Activated T-helper 17 cell treated with anti-CD3 and anti-CD28 coated beads, Interleukin-2, amount 50 U/mL, for 72 hours (primary cell): ENCODE measurements at regions not wholly inside any gene's neighbourhood (a gene's known extent, or its start where the extent isn't known, plus 50 kb on each side); places are given as distances from the start of the nearest gene placed in this dataset.

Experiments
- ATAC-seq: fragments of 150-1000 bp; cut with Tn5 transposase; replicated peaks from 2 replicates; pipeline ENCODE4 v1.10.0; 2021; ENCODE audit warnings: mild to moderate bottlenecking, moderate library complexity
- H3K27ac Mint-ChIP-seq: one replicate; pipeline ENCODE4 v1.8.0; 2022; ENCODE audit warnings: mixed read lengths
- H3K27me3 Mint-ChIP-seq: one replicate; pipeline ENCODE4 v1.8.0; 2022; ENCODE audit warnings: mixed read lengths
- H3K36me3 Mint-ChIP-seq: one replicate; pipeline ENCODE4 v1.8.0; 2022; ENCODE audit warnings: low read depth, mild to moderate bottlenecking, mixed read lengths
- H3K4me1 Mint-ChIP-seq: one replicate; pipeline ENCODE4 v1.8.0; 2022; ENCODE audit warnings: mixed read lengths
- H3K4me3 Mint-ChIP-seq: one replicate; pipeline ENCODE4 v1.8.0; 2022; ENCODE audit warnings: mild to moderate bottlenecking, mixed read lengths
- H3K9me3 Mint-ChIP-seq: one replicate; pipeline ENCODE4 v1.8.0; 2022; ENCODE audit warnings: mixed read lengths

GRCh38 chr4:33013282-33013681 lies 2293.1 kb downstream of the PCDH7 start:
- Mint-ChIP-seq H3K4me3 (no peak overlapping the region), H3K4me1 (no peaks in the 10 kb centered on the region), H3K9me3 (peaks cover 11% of the 10 kb centered on the region), H3K27ac (no peak overlapping the region), H3K36me3 (no peaks in the 10 kb centered on the region), H3K27me3 (no peaks in the 10 kb centered on the region)
- no peak for ATAC-seq

GRCh38 chr4:33025236-33025635 lies 2305.1 kb downstream of the PCDH7 start:
- no peak for ATAC-seq
- no peak overlapping the region for H3K27ac Mint-ChIP-seq
- no peaks in the 10 kb centered on the region for H3K27me3 Mint-ChIP-seq
- no peak overlapping the region for H3K4me3 Mint-ChIP-seq
- no peaks in the 10 kb centered on the region for H3K4me1 Mint-ChIP-seq
- H3K9me3 Mint-ChIP-seq = peaks cover 3% of the 10 kb centered on the region
- no peaks in the 10 kb centered on the region for H3K36me3 Mint-ChIP-seq

GRCh38 chr4:33029976-33030375 lies 2309.8 kb downstream of the PCDH7 start:
- no peaks in the 10 kb centered on the region for H3K36me3 Mint-ChIP-seq
- ATAC-seq = no peak
- no peaks in the 10 kb centered on the region for H3K27me3 Mint-ChIP-seq
- no peak overlapping the region for H3K4me3 Mint-ChIP-seq
- H3K4me1 Mint-ChIP-seq = no peaks in the 10 kb centered on the region
- H3K27ac Mint-ChIP-seq = no peak overlapping the region
- peaks cover 6% of the 10 kb centered on the region for H3K9me3 Mint-ChIP-seq

DNA sequence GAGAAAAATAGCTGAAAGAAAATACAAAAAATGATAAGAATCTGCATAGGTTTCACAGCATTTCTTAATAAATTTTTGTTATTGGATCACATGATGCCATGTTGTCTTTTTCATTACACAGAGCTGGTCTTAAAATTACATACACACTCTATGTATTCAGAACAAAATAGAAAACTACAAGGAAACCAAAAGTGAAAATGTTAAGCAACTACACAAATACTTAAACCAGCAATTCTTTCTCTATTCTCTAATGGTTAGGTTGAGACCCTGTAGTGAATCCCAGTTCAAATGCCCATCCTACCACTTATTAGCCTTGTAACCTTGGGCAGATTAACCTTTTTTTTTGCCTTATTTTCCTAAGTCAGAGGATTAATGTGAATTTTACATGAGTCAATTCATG lies 2311.2 kb downstream of the PCDH7 start:
- Mint-ChIP-seq H3K36me3 (no peaks in the 10 kb centered on the region), H3K27ac (no peak overlapping the region), H3K4me3 (no peak overlapping the region), H3K9me3 (peaks cover 6% of the 10 kb centered on the region), H3K4me1 (no peaks in the 10 kb centered on the region), H3K27me3 (no peaks in the 10 kb centered on the region)
- no peak for ATAC-seq

GRCh38 chr4:33037464-33037863 lies 2317.3 kb downstream of the PCDH7 start:
- Mint-ChIP-seq H3K27me3 (no peaks in the 10 kb centered on the region), H3K36me3 (no peaks in the 10 kb centered on the region), H3K9me3 (peaks cover 8% of the 10 kb centered on the region), H3K27ac (no peak overlapping the region), H3K4me1 (no peaks in the 10 kb centered on the region), H3K4me3 (no peak overlapping the region)
- ATAC-seq = no peak

DNA sequence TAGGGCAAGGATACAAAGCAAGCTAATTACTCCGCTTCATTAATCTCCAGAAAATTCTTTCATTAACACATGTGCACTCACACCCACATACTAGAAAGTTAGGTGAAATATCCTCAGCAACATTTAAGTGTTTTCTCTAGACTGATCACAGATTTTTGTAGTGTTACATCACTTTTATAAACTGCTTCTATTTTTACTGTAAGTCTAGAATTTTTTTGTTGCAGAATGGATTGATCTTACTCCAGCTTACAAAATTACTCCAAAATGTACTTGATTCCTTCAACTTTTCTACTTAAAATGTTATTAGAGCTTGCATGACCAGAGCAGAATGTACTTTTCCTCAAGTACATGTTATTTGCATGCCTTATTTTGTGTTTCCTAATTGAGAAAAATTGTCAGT lies 2325.2 kb downstream of the PCDH7 start:
- H3K27ac Mint-ChIP-seq = no peak overlapping the region
- no peaks in the 10 kb centered on the region for H3K4me1 Mint-ChIP-seq
- no peak for ATAC-seq
- no peaks in the 10 kb centered on the region for H3K9me3 Mint-ChIP-seq
- H3K27me3 Mint-ChIP-seq = no peaks in the 10 kb centered on the region
- no peaks in the 10 kb centered on the region for H3K36me3 Mint-ChIP-seq
- no peak overlapping the region for H3K4me3 Mint-ChIP-seq

- Mint-ChIP-seq H3K27ac (no peak overlapping the region), H3K27me3 (no peaks in the 10 kb centered on the region), H3K36me3 (no peaks in the 10 kb centered on the region), H3K9me3 (peaks cover 14% of the 10 kb centered on the region), H3K4me1 (no peaks in the 10 kb centered on the region), H3K4me3 (no peak overlapping the region)
- no peak for ATAC-seq
These were observed 2332.1 kb downstream of the PCDH7 start for GRCh38 chr4:33052241-33052640.

DNA sequence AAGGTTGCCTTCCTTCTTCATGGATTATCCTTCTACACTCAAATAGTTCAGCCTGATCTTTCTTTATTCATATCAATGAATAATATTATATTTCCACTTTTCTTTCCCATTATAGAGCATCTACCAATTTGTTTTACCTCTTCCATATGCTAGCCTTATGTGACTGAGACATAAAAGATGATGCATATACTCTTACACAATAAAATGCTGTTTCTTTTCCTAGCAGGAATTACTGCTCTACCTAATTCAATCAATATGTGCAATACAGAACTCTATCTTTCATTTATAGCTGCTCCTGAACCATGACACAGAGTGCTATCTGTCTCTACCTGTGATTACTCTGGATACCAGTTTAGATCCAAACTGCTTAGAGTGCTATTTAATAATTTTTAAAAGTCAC lies 2334.0 kb downstream of the PCDH7 start:
- Mint-ChIP-seq H3K36me3 (no peaks in the 10 kb centered on the region), H3K4me1 (no peaks in the 10 kb centered on the region), H3K4me3 (no peak overlapping the region), H3K27me3 (no peaks in the 10 kb centered on the region), H3K27ac (no peak overlapping the region), H3K9me3 (peaks cover 18% of the 10 kb centered on the region)
- no peak for ATAC-seq

GRCh38 chr4:33054656-33055196 lies 2334.6 kb downstream of the PCDH7 start:
- Mint-ChIP-seq H3K27ac (no peak overlapping the region), H3K4me1 (no peaks in the 10 kb centered on the region), H3K36me3 (no peaks in the 10 kb centered on the region), H3K27me3 (no peaks in the 10 kb centered on the region), H3K4me3 (no peak overlapping the region), H3K9me3 (peaks cover 18% of the 10 kb centered on the region)
- no peak for ATAC-seq

- no peak for ATAC-seq
- Mint-ChIP-seq H3K4me1 (no peaks in the 10 kb centered on the region), H3K27ac (no peak overlapping the region), H3K36me3 (no peaks in the 10 kb centered on the region), H3K4me3 (no peak overlapping the region), H3K9me3 (peaks cover 21% of the 10 kb centered on the region), H3K27me3 (no peaks in the 10 kb centered on the region)
These were observed 2337.6 kb downstream of the PCDH7 start for GRCh38 chr4:33057736-33058135.

DNA sequence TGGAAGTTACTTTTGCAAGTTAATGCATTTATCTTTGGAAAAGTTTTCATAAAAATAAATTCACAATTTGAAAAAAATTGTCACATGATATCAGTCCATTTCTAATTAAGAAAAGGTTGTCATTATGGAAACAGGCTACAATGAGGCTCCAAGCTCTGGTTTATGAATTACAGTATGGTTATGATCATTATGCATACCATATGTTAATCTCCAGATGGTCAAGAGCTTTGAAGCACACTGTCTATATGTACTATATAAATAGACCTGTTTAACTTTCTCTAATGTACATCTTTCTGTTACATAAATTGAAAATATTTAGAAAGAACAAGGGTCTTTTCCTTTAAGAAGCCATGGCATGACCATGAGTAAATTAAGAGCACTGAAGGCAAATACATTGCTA lies 2338.8 kb downstream of the PCDH7 start:
- ATAC-seq = no peak
- Mint-ChIP-seq H3K4me1 (no peaks in the 10 kb centered on the region), H3K4me3 (no peak overlapping the region), H3K27ac (no peak overlapping the region), H3K36me3 (no peaks in the 10 kb centered on the region), H3K27me3 (no peaks in the 10 kb centered on the region), H3K9me3 (peaks cover 24% of the 10 kb centered on the region)

GRCh38 chr4:33060674-33061542 lies 2340.7 kb downstream of the PCDH7 start:
- H3K4me1 Mint-ChIP-seq = no peaks in the 10 kb centered on the region
- H3K36me3 Mint-ChIP-seq = no peaks in the 10 kb centered on the region
- no peaks in the 10 kb centered on the region for H3K27me3 Mint-ChIP-seq
- H3K9me3 Mint-ChIP-seq = peaks cover 14% of the 10 kb centered on the region
- H3K27ac Mint-ChIP-seq = no peak overlapping the region
- H3K4me3 Mint-ChIP-seq = no peak overlapping the region
- no peak for ATAC-seq

DNA sequence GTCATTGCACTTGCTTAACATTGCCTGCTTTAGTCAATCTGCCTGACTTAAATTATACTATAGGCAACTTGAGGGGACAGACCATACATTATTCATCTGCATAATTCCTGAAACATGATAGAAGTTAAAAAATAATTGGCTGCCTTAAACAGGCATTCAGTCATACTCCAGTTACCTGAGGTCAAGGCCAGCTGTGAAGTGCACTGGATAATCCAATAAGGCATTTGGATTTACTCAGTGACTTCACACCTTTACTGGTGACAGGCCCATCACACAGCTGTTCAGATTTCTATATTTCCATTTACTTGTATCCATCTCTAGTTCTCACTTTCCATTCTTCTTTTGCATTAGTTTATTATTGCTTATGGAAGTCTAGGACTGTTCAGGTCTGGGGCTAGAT lies 2341.6 kb downstream of the PCDH7 start:
- no peak for ATAC-seq
- Mint-ChIP-seq H3K27me3 (no peaks in the 10 kb centered on the region), H3K9me3 (peaks cover 14% of the 10 kb centered on the region), H3K27ac (no peak overlapping the region), H3K36me3 (no peaks in the 10 kb centered on the region), H3K4me3 (no peak overlapping the region), H3K4me1 (no peaks in the 10 kb centered on the region)

GRCh38 chr4:33062155-33062806 lies 2342.1 kb downstream of the PCDH7 start:
- Mint-ChIP-seq H3K27me3 (no peaks in the 10 kb centered on the region), H3K36me3 (no peaks in the 10 kb centered on the region), H3K4me1 (no peaks in the 10 kb centered on the region), H3K27ac (no peak overlapping the region), H3K9me3 (peaks cover 14% of the 10 kb centered on the region), H3K4me3 (no peak overlapping the region)
- ATAC-seq = no peak

DNA sequence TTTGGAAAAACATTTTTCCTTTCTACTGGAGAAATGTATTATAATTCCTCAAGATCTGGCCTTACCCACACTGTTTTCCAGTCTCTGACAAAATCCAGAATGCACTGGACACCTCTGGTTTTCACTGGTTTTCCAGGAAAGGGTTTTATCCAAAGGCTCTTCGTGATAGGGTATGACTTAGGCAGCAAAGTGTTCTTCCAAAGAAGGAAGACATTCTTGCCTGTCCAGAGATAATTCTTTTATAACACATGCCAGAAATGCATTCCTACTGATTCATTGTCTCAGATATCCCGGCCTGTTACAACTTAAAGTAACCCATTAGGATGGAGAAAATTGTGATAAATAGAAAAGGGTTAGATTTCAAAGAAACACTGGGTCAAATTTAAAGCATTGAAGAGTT lies 2343.1 kb downstream of the PCDH7 start:
- Mint-ChIP-seq H3K9me3 (peaks cover 12% of the 10 kb centered on the region), H3K4me3 (no peak overlapping the region), H3K4me1 (no peaks in the 10 kb centered on the region), H3K36me3 (no peaks in the 10 kb centered on the region), H3K27me3 (no peaks in the 10 kb centered on the region), H3K27ac (no peak overlapping the region)
- no peak for ATAC-seq
